Activated T-helper 17 cell treated with anti-CD3 and anti-CD28 coated beads, Interleukin-2, amount 50 U/mL, for 72 hours (primary cell): ENCODE measurements at regions not wholly inside any gene's neighbourhood (a gene's known extent, or its start where the extent isn't known, plus 50 kb on each side); places are given as distances from the start of the nearest gene placed in this dataset.
"Not testable (repeated sequence)": the region's sequence is repeated elsewhere in the genome, so short reads cannot be mapped to it uniquely, and the experiment has no call there.

Experiments used
- ATAC-seq: fragments of 150-1000 bp; cut with Tn5 transposase; replicated peaks from 2 replicates; pipeline ENCODE4 v1.10.0; 2021; ENCODE audit warnings: mild to moderate bottlenecking, moderate library complexity
- H3K27ac Mint-ChIP-seq: one replicate; pipeline ENCODE4 v1.8.0; 2022; ENCODE audit warnings: mixed read lengths
- H3K27me3 Mint-ChIP-seq: one replicate; pipeline ENCODE4 v1.8.0; 2022; ENCODE audit warnings: mixed read lengths
- H3K36me3 Mint-ChIP-seq: one replicate; pipeline ENCODE4 v1.8.0; 2022; ENCODE audit warnings: low read depth, mild to moderate bottlenecking, mixed read lengths
- H3K4me1 Mint-ChIP-seq: one replicate; pipeline ENCODE4 v1.8.0; 2022; ENCODE audit warnings: mixed read lengths
- H3K4me3 Mint-ChIP-seq: one replicate; pipeline ENCODE4 v1.8.0; 2022; ENCODE audit warnings: mild to moderate bottlenecking, mixed read lengths
- H3K9me3 Mint-ChIP-seq: one replicate; pipeline ENCODE4 v1.8.0; 2022; ENCODE audit warnings: mixed read lengths

DNA sequence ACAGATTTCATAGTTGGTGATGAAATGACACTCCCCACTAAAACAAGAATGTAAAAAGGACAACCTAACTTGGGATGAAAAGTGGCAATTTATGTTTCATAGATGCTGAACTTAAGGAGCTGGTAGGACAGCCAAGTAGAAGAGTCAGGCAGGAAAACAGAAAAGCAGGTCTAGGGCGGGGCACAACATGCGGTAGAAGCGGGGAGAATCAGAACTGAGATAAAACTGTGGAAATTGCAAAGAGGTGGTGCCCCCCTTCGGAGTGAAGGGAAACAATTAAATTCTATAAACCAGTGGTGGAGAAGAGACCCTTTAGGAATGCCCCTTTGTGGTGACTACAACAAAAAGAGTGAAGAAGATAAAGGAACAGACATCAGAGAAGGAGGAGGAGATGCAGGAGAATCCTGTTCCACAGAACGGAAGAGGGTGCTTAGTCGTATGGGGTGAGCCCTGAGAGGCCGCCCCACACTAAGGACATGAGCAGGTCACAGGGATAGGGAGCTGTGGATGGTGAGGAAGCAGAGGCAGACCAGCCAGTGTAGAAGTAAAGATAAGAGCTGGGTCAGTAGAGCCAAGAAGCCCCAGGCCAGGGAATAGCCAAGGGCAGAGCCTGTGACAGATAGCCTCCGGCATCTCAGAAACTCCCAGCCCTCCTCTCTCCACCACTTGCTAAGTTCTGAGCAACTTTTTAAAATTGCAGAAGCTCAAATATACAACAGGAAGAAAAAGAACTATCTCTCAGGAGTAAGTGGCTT, 100.3 kb upstream of the DOCK9 start:
- Mint-ChIP-seq H3K4me1 (peaks cover 49% of the 10 kb centered on the region), H3K27me3 (no peaks in the 10 kb centered on the region), H3K36me3 (peaks cover 18% of the 10 kb centered on the region), H3K4me3 (peak overlapping the region; percentile 61), H3K27ac (peak overlapping the region; percentile 69), H3K9me3 (peaks cover 3% of the 10 kb centered on the region)
- peak; percentile 31 for ATAC-seq

DNA sequence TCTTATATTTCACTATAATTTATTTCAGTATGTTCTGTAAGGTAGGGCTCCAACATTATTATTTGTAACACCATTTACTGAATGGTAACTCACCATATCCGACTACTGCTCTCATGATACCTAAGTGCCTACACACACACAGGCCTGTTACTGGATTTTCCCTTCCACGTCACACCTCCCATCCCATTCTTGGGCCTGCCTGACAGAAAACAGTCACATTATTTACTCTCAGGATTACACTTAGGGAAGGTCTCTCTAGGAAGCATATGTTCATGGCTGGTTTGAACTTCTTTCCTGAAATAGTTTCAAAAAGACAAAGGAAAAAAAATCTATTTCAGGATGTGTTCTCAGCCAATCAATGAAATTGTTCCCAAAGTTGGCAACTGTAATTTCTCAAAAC, 102.3 kb upstream of the DOCK9 start:
- H3K4me3 Mint-ChIP-seq, result no peak overlapping the region
- H3K4me1 Mint-ChIP-seq, result peaks cover 56% of the 10 kb centered on the region
- H3K9me3 Mint-ChIP-seq, result no peaks in the 10 kb centered on the region
- no peak for ATAC-seq
- peaks cover 6% of the 10 kb centered on the region for H3K36me3 Mint-ChIP-seq
- H3K27me3 Mint-ChIP-seq, result no peaks in the 10 kb centered on the region
- peak overlapping the region; percentile 23 for H3K27ac Mint-ChIP-seq

DNA sequence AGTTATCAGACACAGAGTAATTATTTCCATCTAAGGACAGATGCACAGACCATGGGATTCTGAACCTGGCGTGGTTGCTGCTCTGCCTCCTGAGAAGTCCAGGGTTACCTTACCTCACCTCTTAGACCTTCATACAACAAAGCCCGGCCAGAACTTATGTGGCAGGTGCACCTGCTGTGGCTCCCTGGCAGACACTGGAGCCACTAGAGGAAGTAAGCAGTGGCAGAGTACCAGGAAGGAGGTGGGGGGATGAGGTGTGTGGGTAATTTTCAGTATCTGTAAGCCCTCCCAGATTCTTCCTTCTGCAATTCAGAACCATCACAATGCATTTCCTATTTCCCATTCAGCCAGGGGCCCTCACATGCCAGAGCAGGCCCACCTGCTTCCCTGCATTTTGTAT, 106.1 kb upstream of the DOCK9 start:
- no peak for ATAC-seq
- no peaks in the 10 kb centered on the region for H3K27me3 Mint-ChIP-seq
- peaks cover 7% of the 10 kb centered on the region for H3K36me3 Mint-ChIP-seq
- H3K27ac Mint-ChIP-seq, result peak overlapping the region; percentile 54
- peak overlapping the region; percentile 95 for H3K4me3 Mint-ChIP-seq
- H3K4me1 Mint-ChIP-seq, result peaks cover 28% of the 10 kb centered on the region
- no peaks in the 10 kb centered on the region for H3K9me3 Mint-ChIP-seq

- Mint-ChIP-seq H3K4me3 (peak overlapping the region; percentile 95), H3K9me3 (no peaks in the 10 kb centered on the region), H3K36me3 (peaks cover 7% of the 10 kb centered on the region), H3K27me3 (no peaks in the 10 kb centered on the region), H3K27ac (peak overlapping the region; percentile 87), H3K4me1 (peaks cover 24% of the 10 kb centered on the region)
- no peak for ATAC-seq
These were observed 107.4 kb upstream of the DOCK9 start for GRCh38 chr13:99085139-99085807.

DNA sequence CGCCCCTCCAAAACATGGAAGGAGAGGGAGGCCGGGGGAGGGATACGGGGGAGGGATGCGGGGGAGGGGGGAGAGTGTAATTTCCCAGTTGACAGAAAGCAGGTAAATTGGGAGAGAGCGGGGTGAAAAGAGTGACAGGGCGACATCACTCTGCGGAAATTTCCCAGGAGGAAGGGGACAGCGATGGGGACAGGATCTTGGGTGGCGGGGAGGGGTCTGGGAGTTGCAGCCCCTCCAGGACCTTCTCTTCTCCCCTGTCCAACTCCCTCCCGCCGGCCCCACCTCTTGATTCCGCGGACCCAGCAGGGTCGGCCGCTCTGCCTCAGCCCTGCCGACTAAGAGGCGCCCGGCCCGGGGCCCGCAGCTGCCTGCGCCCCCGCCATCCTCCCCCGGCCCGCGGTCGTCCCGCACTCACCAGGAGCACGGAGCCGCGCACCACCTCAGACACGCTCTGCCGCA, 108.0 kb upstream of the DOCK9 start:
- no peaks in the 10 kb centered on the region for H3K9me3 Mint-ChIP-seq
- peaks cover 7% of the 10 kb centered on the region for H3K36me3 Mint-ChIP-seq
- peaks cover 23% of the 10 kb centered on the region for H3K4me1 Mint-ChIP-seq
- no peaks in the 10 kb centered on the region for H3K27me3 Mint-ChIP-seq
- no peak for ATAC-seq
- peak overlapping the region; percentile 87 for H3K27ac Mint-ChIP-seq
- peak overlapping the region; percentile 95 for H3K4me3 Mint-ChIP-seq

GRCh38 chr13:99086267-99087097, 108.6 kb upstream of the DOCK9 start:
- H3K9me3 Mint-ChIP-seq, result no peaks in the 10 kb centered on the region

DNA sequence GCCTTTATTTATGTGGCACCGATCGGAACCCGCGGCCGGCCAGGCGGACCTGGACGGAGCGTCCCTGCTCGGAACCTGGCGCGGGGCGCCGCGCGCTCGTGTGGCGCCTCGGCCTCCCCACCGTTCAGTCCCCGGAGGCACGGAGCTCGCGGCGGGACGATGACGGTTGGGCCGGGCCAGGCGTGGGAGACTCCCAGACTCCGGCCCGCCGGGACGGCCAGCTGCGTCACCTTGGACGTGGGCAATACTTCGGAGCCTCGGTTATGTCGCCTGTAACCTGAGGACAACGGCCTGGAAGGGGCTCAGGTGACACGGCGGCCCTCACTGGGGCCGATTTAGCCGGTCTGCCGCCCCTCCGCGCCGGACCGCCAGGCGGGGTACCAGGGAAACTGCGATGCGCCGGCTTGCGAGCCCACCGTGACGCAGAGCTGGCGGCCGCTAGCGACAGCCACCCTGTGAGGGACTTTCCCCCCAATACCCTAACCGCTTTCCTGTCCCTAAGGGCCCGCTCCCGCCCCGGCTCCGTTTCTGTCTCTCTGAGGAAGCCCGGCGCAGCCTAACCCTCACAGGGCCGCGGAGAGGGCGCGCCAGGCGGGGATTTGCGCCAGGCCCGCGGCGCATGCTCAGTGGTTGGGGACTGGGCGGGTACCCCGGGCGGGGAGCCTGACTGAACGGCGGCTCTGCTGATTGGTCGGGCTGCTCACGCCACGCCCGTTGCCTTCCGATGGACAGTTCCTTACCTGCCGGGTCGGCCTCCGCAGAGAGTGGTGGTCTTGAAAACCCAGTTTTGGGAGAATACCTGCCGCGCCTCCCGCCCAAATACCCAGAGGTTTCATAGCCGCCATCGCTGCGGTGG, 109.5 kb upstream of the DOCK9 start:
- H3K4me1 Mint-ChIP-seq, result peaks cover 23% of the 10 kb centered on the region
- peaks cover 7% of the 10 kb centered on the region for H3K36me3 Mint-ChIP-seq
- no peaks in the 10 kb centered on the region for H3K9me3 Mint-ChIP-seq
- peak overlapping the region; percentile 97 for H3K27ac Mint-ChIP-seq
- no peaks in the 10 kb centered on the region for H3K27me3 Mint-ChIP-seq
- ATAC-seq, result peak; percentile 88
- H3K4me3 Mint-ChIP-seq, result peak overlapping the region; percentile 98

More at GRCh38 chr13:99086267-99087097, 108.6 kb upstream of the DOCK9 start:
- Mint-ChIP-seq H3K4me3 (peak overlapping the region; percentile 95), H3K27ac (no peak overlapping the region), H3K36me3 (peaks cover 7% of the 10 kb centered on the region), H3K27me3 (no peaks in the 10 kb centered on the region), H3K4me1 (peaks cover 23% of the 10 kb centered on the region)
- peak; percentile 46 for ATAC-seq

DNA sequence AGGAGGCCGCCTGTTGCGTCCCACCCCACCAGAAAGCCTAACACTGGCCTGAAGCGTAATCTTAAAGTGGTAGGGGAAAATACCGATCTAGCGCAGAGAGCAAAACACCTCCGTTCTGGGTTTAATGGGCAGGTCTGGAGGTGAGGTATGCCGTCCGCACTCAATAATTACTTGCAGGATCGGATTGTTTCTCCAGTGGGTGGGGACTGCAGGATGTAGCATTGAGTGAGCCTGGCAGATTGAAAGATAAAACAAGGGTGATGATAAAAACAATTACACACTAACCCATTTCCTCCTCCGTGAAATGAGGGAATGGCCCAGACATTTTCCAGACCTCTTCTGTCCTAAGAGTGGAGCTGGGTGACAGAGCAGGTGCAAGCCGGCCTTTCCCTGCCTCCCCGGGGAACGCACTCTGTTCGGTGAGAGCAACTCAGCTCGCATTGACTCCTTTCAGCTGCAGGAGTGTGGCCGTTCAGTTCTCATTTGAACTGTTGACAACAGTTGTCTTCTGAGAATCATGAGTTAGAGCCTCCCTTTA, 110.2 kb upstream of the DOCK9 start:
- peak overlapping the region; percentile 98 for H3K4me3 Mint-ChIP-seq
- peaks cover 7% of the 10 kb centered on the region for H3K36me3 Mint-ChIP-seq
- H3K27ac Mint-ChIP-seq, result peak overlapping the region; percentile 97
- peaks cover 23% of the 10 kb centered on the region for H3K4me1 Mint-ChIP-seq
- no peaks in the 10 kb centered on the region for H3K27me3 Mint-ChIP-seq
- H3K9me3 Mint-ChIP-seq, result no peaks in the 10 kb centered on the region
- peak; percentile 51 for ATAC-seq

DNA sequence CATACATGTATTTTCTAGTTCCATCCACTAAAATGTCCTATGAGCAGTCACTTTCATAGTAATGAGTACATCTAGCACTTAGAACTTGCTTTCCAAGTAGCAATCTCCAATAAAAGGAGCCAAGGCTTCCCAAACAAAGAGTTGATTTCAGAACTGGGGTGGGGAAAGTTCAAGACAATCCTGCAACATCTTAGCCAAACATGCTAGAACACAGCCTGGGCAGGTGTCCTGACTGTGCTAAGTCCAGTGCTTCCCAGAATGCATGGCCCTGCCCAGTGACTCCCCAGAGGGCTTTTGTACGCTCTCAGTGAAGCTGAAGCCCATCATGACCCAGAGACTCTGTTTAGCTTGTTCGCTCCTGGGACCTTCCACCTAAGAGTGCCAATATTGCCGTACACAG, 106.7 kb upstream of the UBAC2 start:
- no peak for ATAC-seq
- Mint-ChIP-seq H3K4me3 (no peak overlapping the region), H3K9me3 (no peaks in the 10 kb centered on the region), H3K27ac (no peak overlapping the region), H3K27me3 (peaks cover 3% of the 10 kb centered on the region), H3K36me3 (no peaks in the 10 kb centered on the region), H3K4me1 (no peaks in the 10 kb centered on the region)

DNA sequence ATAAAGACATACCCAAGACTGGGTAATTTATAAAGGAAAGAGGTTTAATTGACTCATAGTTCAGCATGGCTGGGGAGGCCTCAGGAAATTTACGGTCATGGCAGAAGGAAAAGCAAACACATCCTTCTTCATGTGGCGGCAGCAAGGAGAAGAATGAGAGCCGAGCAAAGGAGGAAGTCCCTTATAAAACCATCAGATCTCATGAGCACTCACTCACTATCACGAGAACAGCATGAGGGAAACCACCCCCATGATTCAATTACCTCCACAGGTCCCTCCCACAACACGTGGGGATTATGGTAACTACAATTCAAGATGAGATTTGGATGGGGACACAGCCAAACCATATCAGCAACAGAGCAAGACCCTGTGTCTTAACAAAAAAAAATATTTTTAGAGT, 98.8 kb upstream of the UBAC2 start:
- H3K9me3 Mint-ChIP-seq, H3K4me3 Mint-ChIP-seq, H3K27me3 Mint-ChIP-seq, ATAC-seq, H3K4me1 Mint-ChIP-seq, H3K36me3 Mint-ChIP-seq, H3K27ac Mint-ChIP-seq: not testable (repeated sequence)

- H3K27me3 Mint-ChIP-seq, result no peaks in the 10 kb centered on the region
- no peak for ATAC-seq
- H3K4me3 Mint-ChIP-seq, result no peak overlapping the region
- no peaks in the 10 kb centered on the region for H3K36me3 Mint-ChIP-seq
- no peaks in the 10 kb centered on the region for H3K9me3 Mint-ChIP-seq
- H3K4me1 Mint-ChIP-seq, result peaks cover 4% of the 10 kb centered on the region
- H3K27ac Mint-ChIP-seq, result no peak overlapping the region
These were observed 97.1 kb upstream of the UBAC2 start for GRCh38 chr13:99103536-99103935.

- peaks cover 4% of the 10 kb centered on the region for H3K4me1 Mint-ChIP-seq
- no peak overlapping the region for H3K4me3 Mint-ChIP-seq
- H3K9me3 Mint-ChIP-seq, result no peaks in the 10 kb centered on the region
- ATAC-seq, result no peak
- no peak overlapping the region for H3K27ac Mint-ChIP-seq
- no peaks in the 10 kb centered on the region for H3K27me3 Mint-ChIP-seq
- H3K36me3 Mint-ChIP-seq, result no peaks in the 10 kb centered on the region
These were observed 96.3 kb upstream of the UBAC2 start for GRCh38 chr13:99104396-99104795.

DNA sequence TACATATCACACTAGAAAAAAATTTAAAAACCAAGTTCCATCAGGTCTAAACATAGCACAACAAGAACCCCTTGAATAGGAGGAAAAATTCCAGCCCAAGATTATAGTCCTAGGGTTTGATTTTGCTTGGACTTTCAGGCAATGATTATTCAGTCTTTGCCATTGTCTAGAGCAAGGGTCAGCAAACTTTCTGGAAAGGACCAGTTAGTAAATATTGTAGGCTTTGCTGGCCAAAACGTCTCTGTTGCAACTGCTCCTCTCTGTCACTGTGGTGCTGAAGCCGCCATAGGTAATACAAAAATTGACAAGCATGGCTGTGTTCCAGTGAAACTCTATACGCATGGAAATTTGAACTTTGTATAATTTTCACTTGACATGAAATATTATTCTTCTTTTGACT, 95.5 kb upstream of the UBAC2 start:
- Mint-ChIP-seq H3K36me3 (no peaks in the 10 kb centered on the region), H3K4me1 (peaks cover 4% of the 10 kb centered on the region)
- no peak for ATAC-seq

GRCh38 chr13:99113351-99113750, 87.3 kb upstream of the UBAC2 start:
- no peak overlapping the region for H3K4me3 Mint-ChIP-seq
- no peaks in the 10 kb centered on the region for H3K9me3 Mint-ChIP-seq
- no peaks in the 10 kb centered on the region for H3K27me3 Mint-ChIP-seq
- no peak for ATAC-seq
- H3K36me3 Mint-ChIP-seq, result no peaks in the 10 kb centered on the region
- no peak overlapping the region for H3K27ac Mint-ChIP-seq
- no peaks in the 10 kb centered on the region for H3K4me1 Mint-ChIP-seq

More for the DNA sequence above, 95.5 kb upstream of the UBAC2 start:
- Mint-ChIP-seq H3K27ac (no peak overlapping the region), H3K9me3 (no peaks in the 10 kb centered on the region), H3K27me3 (no peaks in the 10 kb centered on the region), H3K4me3 (no peak overlapping the region)
